ENCODE measurements at regions not wholly inside any gene's neighbourhood (a gene's known extent, or its start where the extent isn't known, plus 50 kb on each side); places are given as distances from the start of the nearest gene placed in this dataset.
A peak's percentile ranks its signal among the peaks of the same experiment; 100 is the strongest.

- no peak for TF ChIP-seq CTCF (IDR thresholded peaks at IDR 0.05; ENCODE audit: insufficient read depth, low read depth, low read length)
- no peak overlapping the region for H3K4me3 ChIP-seq (ENCODE audit: low read depth, low read length)
- DNase-seq (ENCODE audit: low read depth): no peak
Observed at GRCh38 chr5:44868541-44868940, 59.8 kb downstream of the MRPS30 start.

- no peak overlapping the region for H3K4me3 ChIP-seq (ENCODE audit: low read depth, low read length)
- TF ChIP-seq CTCF (IDR thresholded peaks at IDR 0.05; ENCODE audit: insufficient read depth, low read depth, low read length): no peak
- DNase-seq (ENCODE audit: low read depth): no peak
Observed at GRCh38 chr5:44869928-44870327, 61.2 kb downstream of the MRPS30 start.

GRCh38 chr5:44870430-44870829 is 61.7 kb downstream of the MRPS30 start:
- no peak for TF ChIP-seq CTCF (IDR thresholded peaks at IDR 0.05; ENCODE audit: insufficient read depth, low read depth, low read length)

GRCh38 chr5:44871401-44871800 is 62.7 kb downstream of the MRPS30 start:
- H3K4me3 ChIP-seq (ENCODE audit: low read depth, low read length): no peak overlapping the region
- no peak for TF ChIP-seq CTCF (IDR thresholded peaks at IDR 0.05; ENCODE audit: insufficient read depth, low read depth, low read length)
- no peak for DNase-seq (ENCODE audit: low read depth)

More at GRCh38 chr5:44870430-44870829, 61.7 kb downstream of the MRPS30 start:
- DNase-seq (ENCODE audit: low read depth): no peak
- H3K4me3 ChIP-seq (ENCODE audit: low read depth, low read length): no peak overlapping the region

- TF ChIP-seq CTCF (IDR thresholded peaks at IDR 0.05; ENCODE audit: insufficient read depth, low read depth, low read length): no peak
- peak; percentile 11 for DNase-seq (ENCODE audit: low read depth)
- no peak overlapping the region for H3K4me3 ChIP-seq (ENCODE audit: low read depth, low read length)
Observed at GRCh38 chr5:44875661-44876605, 67.2 kb downstream of the MRPS30 start.

GRCh38 chr5:44881266-44881665 is 72.5 kb downstream of the MRPS30 start:
- no peak for TF ChIP-seq CTCF (IDR thresholded peaks at IDR 0.05; ENCODE audit: insufficient read depth, low read depth, low read length)
- no peak for DNase-seq (ENCODE audit: low read depth)
- H3K4me3 ChIP-seq (ENCODE audit: low read depth, low read length): no peak overlapping the region

All from fibroblast of villous mesenchyme (primary cell).